H9 (cell line): ENCODE measurements at regions not wholly inside any gene's neighbourhood (a gene's known extent, or its start where the extent isn't known, plus 50 kb on each side); places are given as distances from the start of the nearest gene placed in this dataset.

Source experiments
- DNase-seq: peaks from one replicate; pipeline ENCODE4 v3.0.0-alpha.2; 2017
- H2AFZ ChIP-seq: one replicate; pipeline ENCODE4 v1.6.1; 2013; ENCODE audit warnings: mild to moderate bottlenecking, low read length, control low read depth, moderate library complexity
- H2AK5ac ChIP-seq: 2 replicates; pipeline ENCODE4 v1.6.1; 2013; ENCODE audit warnings: low read length, control low read depth, mixed read lengths; ENCODE audit not compliant: insufficient read length
- H2BK120ac ChIP-seq: one replicate; pipeline ENCODE4 v1.6.1; 2013; ENCODE audit warnings: low read depth, mild to moderate bottlenecking, low read length, control low read depth, inconsistent platforms; ENCODE audit not compliant: poor library complexity, severe bottlenecking
- H2BK12ac ChIP-seq: 2 replicates; pipeline ENCODE4 v1.6.1; 2013; ENCODE audit warnings: low read length, control low read depth, mixed read lengths, low read depth; ENCODE audit not compliant: insufficient read length
- H2BK15ac ChIP-seq: 2 replicates; pipeline ENCODE4 v1.6.1; 2013; ENCODE audit warnings: low read depth, low read length, control low read depth
- H2BK20ac ChIP-seq: one replicate; pipeline ENCODE4 v1.6.1; 2013; ENCODE audit warnings: low read depth, mild to moderate bottlenecking, low read length, control low read depth, inconsistent platforms; ENCODE audit not compliant: poor library complexity, severe bottlenecking
- H2BK5ac ChIP-seq: 2 replicates; pipeline ENCODE4 v1.6.1; 2013; ENCODE audit warnings: low read length, control low read depth, mixed read lengths; ENCODE audit not compliant: insufficient read length
- H3K14ac ChIP-seq: 2 replicates; pipeline ENCODE4 v1.6.1; 2013; ENCODE audit warnings: low read length, control low read depth; ENCODE audit not compliant: insufficient read depth
- H3K18ac ChIP-seq: 2 replicates; pipeline ENCODE4 v1.6.1; 2013; ENCODE audit warnings: low read depth, mild to moderate bottlenecking, mixed read lengths, low read length, control low read depth; ENCODE audit not compliant: insufficient read length
- H3K23ac ChIP-seq: 2 replicates; pipeline ENCODE4 v1.6.1; 2013; ENCODE audit warnings: low read length, control low read depth, mixed read lengths, low read depth; ENCODE audit not compliant: insufficient read length
- H3K23me2 ChIP-seq: 2 replicates; pipeline ENCODE4 v1.6.1; 2013; ENCODE audit warnings: low read depth, mild to moderate bottlenecking, mixed read lengths, low read length, control low read depth; ENCODE audit not compliant: insufficient read length, poor library complexity, severe bottlenecking
- H3K27ac ChIP-seq: 2 replicates; pipeline ENCODE4 v1.5.1; 2013; ENCODE audit warnings: low read length, control low read depth, mixed read lengths, low read depth; ENCODE audit not compliant: insufficient read length
- H3K27me3 ChIP-seq: 2 replicates; pipeline ENCODE4 v1.6.1; 2013; ENCODE audit warnings: low read length, control low read depth, inconsistent platforms; ENCODE audit not compliant: insufficient read depth
- H3K4ac ChIP-seq: 2 replicates; pipeline ENCODE4 v1.6.1; 2013; ENCODE audit warnings: low read depth, mild to moderate bottlenecking, control low read depth, inconsistent platforms, low read length, moderate library complexity
- H3K4me1 ChIP-seq: 2 replicates; pipeline ENCODE4 v1.6.1; 2013; ENCODE audit warnings: low read length, control low read depth, inconsistent platforms; ENCODE audit not compliant: insufficient read depth
- H3K4me2 ChIP-seq: 2 replicates; pipeline ENCODE4 v1.6.1; 2013; ENCODE audit warnings: low read length, control low read depth, mixed read lengths; ENCODE audit not compliant: insufficient read length, insufficient read depth
- H3K56ac ChIP-seq: 2 replicates; pipeline ENCODE4 v1.6.1; 2013; ENCODE audit warnings: low read depth, mild to moderate bottlenecking, mixed read lengths, low read length, control low read depth; ENCODE audit not compliant: insufficient read length
- H3K79me1 ChIP-seq: 2 replicates; pipeline ENCODE4 v1.6.1; 2013; ENCODE audit warnings: low read depth, mild to moderate bottlenecking, moderate library complexity, low read length, control low read depth, inconsistent platforms; ENCODE audit not compliant: insufficient read depth, poor library complexity, severe bottlenecking
- H3K79me2 ChIP-seq: 2 replicates; pipeline ENCODE4 v1.6.1; 2013; ENCODE audit warnings: low read length, control low read depth, inconsistent platforms; ENCODE audit not compliant: insufficient read depth
- H3K9ac ChIP-seq: 2 replicates; pipeline ENCODE4 v1.6.1; 2013; ENCODE audit warnings: low read length, control low read depth, mixed read lengths; ENCODE audit not compliant: insufficient read length; ENCODE audit errors: extremely low read depth
- H3K9me3 ChIP-seq: one replicate; pipeline ENCODE4 v1.6.1; 2013; ENCODE audit warnings: low read depth, low read length, inconsistent platforms; ENCODE audit not compliant: control insufficient read depth
- H3T11ph ChIP-seq: one replicate; pipeline ENCODE4 v1.6.1; 2013; ENCODE audit warnings: mild to moderate bottlenecking, low read length, control low read depth, inconsistent platforms
- H4K20me1 ChIP-seq: one replicate; pipeline ENCODE4 v1.6.1; 2013; ENCODE audit not compliant: control insufficient read depth, insufficient read length, insufficient read depth
- H4K5ac ChIP-seq: 2 replicates; pipeline ENCODE4 v1.6.1; 2013; ENCODE audit warnings: low read depth, mild to moderate bottlenecking, mixed read lengths, low read length, control low read depth; ENCODE audit not compliant: insufficient read length
- H4K8ac ChIP-seq: replicated peaks from 2 replicates; pipeline ENCODE4 v1.6.1; 2013; ENCODE audit warnings: low read length, control low read depth, mixed read lengths, low read depth; ENCODE audit not compliant: insufficient read length
- H4K91ac ChIP-seq: 2 replicates; pipeline ENCODE4 v1.6.1; 2013; ENCODE audit warnings: low read depth, mild to moderate bottlenecking, moderate library complexity, mixed read lengths, low read length, control low read depth; ENCODE audit not compliant: insufficient read length
- H3K27ac Mint-ChIP-seq, 3 experiments: 2 replicates in 2 of 3; 3 replicates in 1 of 3; pipeline ENCODE4 v1.8.0; 2020 to 2021; ENCODE audit warnings: mixed read lengths in 3 of 3, mild to moderate bottlenecking in 1 of 3, moderate library complexity in 1 of 3
- H3K27me3 Mint-ChIP-seq: 2 replicates; pipeline ENCODE4 v1.8.0; 2021; ENCODE audit warnings: low read depth, mild to moderate bottlenecking, moderate library complexity, mixed read lengths
- H3K36me3 Mint-ChIP-seq, 3 experiments: 2 replicates in 2 of 3; 3 replicates in 1 of 3; pipeline ENCODE4 v1.8.0; 2020 to 2021; ENCODE audit warnings: low read depth in 3 of 3, mixed read lengths in 3 of 3; ENCODE audit not compliant: insufficient read depth in 1 of 3
- H3K4me1 Mint-ChIP-seq, 2 experiments: 2 replicates each; pipeline ENCODE4 v1.8.0; 2020; ENCODE audit warnings: mixed read lengths in 2 of 2
- H3K4me3 Mint-ChIP-seq, 2 experiments: 2 replicates in 1 of 2; 3 replicates in 1 of 2; pipeline ENCODE4 v1.8.0; 2020 to 2021; ENCODE audit warnings: mild to moderate bottlenecking in 2 of 2, mixed read lengths in 2 of 2, moderate library complexity in 1 of 2
- H3K9me3 Mint-ChIP-seq, 2 experiments: 2 replicates in 1 of 2; 3 replicates in 1 of 2; pipeline ENCODE4 v1.8.0; 2020; ENCODE audit warnings: mild to moderate bottlenecking in 2 of 2, mixed read lengths in 2 of 2, moderate library complexity in 1 of 2
- CTCF ChIP-seq: fragments of 200-600 bp; sonication (generic); conservative IDR thresholded peaks from 3 replicates; pipeline ENCODE4 v1.8.0; 2021; ENCODE audit warnings: antibody characterized with exemption, mild to moderate bottlenecking
- WGBS: extraction: QIAGEN DNeasy Blood & Tissue Kit; methylation state at CpG from one replicate; pipeline ENCODE4 v1.1.7; 2013; ENCODE audit warnings: missing lambda C conversion rate, low lambda C conversion rate, mixed read lengths; ENCODE audit not compliant: insufficient read length; ENCODE audit errors: extremely low coverage; 5-methylcytosine and 5-hydroxymethylcytosine counted together

GRCh38 chr2:35297403-35297802 lies 1058.2 kb upstream of the CRIM1 start:
- Histone ChIP-seq H3K79me1 (no peaks in the 10 kb centered on the region), H2BK20ac (no peak overlapping the region), H3T11ph (no peak overlapping the region), H2BK12ac (no peak overlapping the region), H4K91ac (no peak overlapping the region), H2BK5ac (no peak overlapping the region), H3K56ac (no peak overlapping the region), H2BK120ac (no peak overlapping the region), H2BK15ac (no peak overlapping the region), H3K23me2 (no peaks in the 10 kb centered on the region), H3K79me2 (no peaks in the 10 kb centered on the region), H3K18ac (no peak overlapping the region), H4K5ac (no peak overlapping the region), H4K20me1 (no peaks in the 10 kb centered on the region), H3K27me3 (no peaks in the 10 kb centered on the region), H3K4ac (no peak overlapping the region), H3K14ac (no peak overlapping the region), H3K9ac (no peak overlapping the region), H4K8ac (no peak overlapping the region), H3K23ac (no peak overlapping the region), H3K4me2 (no peak overlapping the region), H2AFZ (no peak overlapping the region), H3K27ac (no peak overlapping the region), H2AK5ac (no peak overlapping the region), H3K4me1 (no peaks in the 10 kb centered on the region), H3K9me3 (no peaks in the 10 kb centered on the region)
- DNase-seq, result no peak
- Mint-ChIP-seq H3K9me3 (peaks cover 0 to 2% of the 10 kb centered on the region in 2 experiments; a peak in 1 of 5 replicates), H3K4me1 (peaks cover 17 to 18% of the 10 kb centered on the region in 2 experiments), H3K27me3 (no peaks in the 10 kb centered on the region; the same call in 1 of the 2 replicates), H3K27ac (no peak overlapping the region), H3K4me3 (no peak overlapping the region), H3K36me3 (no peaks in the 10 kb centered on the region; a peak in 1 of 7 replicates)
- no CpG with 5 or more reads among the region's 4 CpGs for WGBS
- TF ChIP-seq CTCF, result no peak
